K562 (cell line): ENCODE measurements at regions not wholly inside any gene's neighbourhood (a gene's known extent, or its start where the extent isn't known, plus 50 kb on each side); places are given as distances from the start of the nearest gene placed in this dataset.

ENCODE experiments used
- ATAC-seq: fragments of 200-7000 bp; cut with Tn5 transposase; 3 replicates; pipeline ENCODE4 v1.9.1; 2020; ENCODE audit warnings: moderate library complexity
- BruUV-seq: library from RNA; stranded (reverse); fragments of 400-500 nt; replicated peaks from 2 replicates; lab custom pipeline; 2021; lab: Mats Ljungman, UMichigan
- CTCF ChIA-PET: fragments of 300-600 bp; formaldehyde crosslinking; extraction: SDS; loops from one replicate; lab custom pipeline; 2021; ENCODE audit warnings: low intra/inter-chr PET ratio; lab: Yijun Ruan, JAX
- POLR2A ChIA-PET: fragments of 300-600, 350-650 bp; sonication (Branson Sonifier 250); formaldehyde crosslinking; extraction: SDS; loops from one replicate; lab custom pipeline; 2021; ENCODE audit warnings: antibody characterized with exemption, inconsistent platforms; lab: Yijun Ruan, JAX
- DNase-seq, 4 experiments: peaks; one replicate each; pipeline versions ENCODE4 v3.0.0 to v3.0.0-alpha.2; 2011 to 2018; ENCODE audit warnings: low spot score in 3 of 4, mixed read lengths in 3 of 4; ENCODE audit errors: extremely low read depth in 1 of 4
- FAIRE-seq: peaks from 2 replicates; lab custom pipeline; 2011; peaks lifted over from hg19 to GRCh38; lab: Jason Lieb, UNC
- H2AFZ ChIP-seq: 2 replicates; pipeline ENCODE4 v1.6.0; 2011; ENCODE audit warnings: low read depth, low read length, control low read depth, inconsistent platforms
- H3K27ac ChIP-seq: fragments of 200-600 bp; 3 replicates; pipeline ENCODE4 v1.8.0; 2011; ENCODE audit warnings: low read depth, mild to moderate bottlenecking, control low read depth, inconsistent platforms, low read length, moderate library complexity, mixed read lengths; ENCODE audit errors: extremely low read depth
- H3K27me3 ChIP-seq, 2 experiments: fragments of 300-600 bp in 1 of 2; 2 replicates in 1 of 2; 3 replicates in 1 of 2; pipeline versions ENCODE4 v1.6.0 to v1.8.0; 2011; ENCODE audit warnings: inconsistent platforms in 2 of 2, low read length in 2 of 2, mild to moderate bottlenecking in 1 of 2, mixed read lengths in 1 of 2, moderate library complexity in 1 of 2; ENCODE audit not compliant: control insufficient read depth in 2 of 2, insufficient read depth in 2 of 2
- H3K36me3 ChIP-seq: fragments of 300-600 bp; 3 replicates; pipeline ENCODE4 v1.8.0; 2011; ENCODE audit warnings: mild to moderate bottlenecking, low read length, inconsistent platforms; ENCODE audit not compliant: control insufficient read depth, insufficient read depth
- H3K4me1 ChIP-seq, 2 experiments: fragments of 200-600 bp in 1 of 2; replicated peaks in 1 of 2; 2 replicates in 1 of 2; 3 replicates in 1 of 2; pipeline versions ENCODE4 v1.5.1 to v1.8.0; 2011; ENCODE audit warnings: inconsistent platforms in 2 of 2, low read length in 2 of 2, mild to moderate bottlenecking in 1 of 2, mixed read lengths in 1 of 2, moderate library complexity in 1 of 2; ENCODE audit not compliant: control insufficient read depth in 2 of 2, insufficient read depth in 2 of 2
- H3K4me2 ChIP-seq: 2 replicates; pipeline ENCODE4 v1.6.1; 2011; ENCODE audit warnings: low read length, control low read depth, inconsistent platforms, mixed read lengths; ENCODE audit not compliant: insufficient read depth
- H3K4me3 ChIP-seq: fragments of 200-600 bp; sonication (generic), shearing (Covaris generic); 2 replicates; pipeline ENCODE4 v1.5.1; 2016; ENCODE audit warnings: control low read depth, inconsistent platforms
- H3K79me2 ChIP-seq: fragments of 200-600 bp; 3 replicates; pipeline ENCODE4 v1.8.0; 2011; ENCODE audit warnings: low read length, inconsistent platforms; ENCODE audit not compliant: control insufficient read depth, insufficient read depth
- H3K9ac ChIP-seq, 2 experiments: 2 replicates each; pipeline versions ENCODE4 v1.6.0 to v1.6.1; 2011; ENCODE audit warnings: low read depth in 2 of 2, low read length in 2 of 2, control low read depth in 1 of 2, inconsistent platforms in 1 of 2, mild to moderate bottlenecking in 1 of 2, mixed read lengths in 1 of 2; ENCODE audit not compliant: insufficient read depth in 1 of 2
- H3K9me1 ChIP-seq: one replicate; pipeline ENCODE4 v1.6.0; 2011; ENCODE audit warnings: inconsistent platforms, mild to moderate bottlenecking, low read length, moderate library complexity; ENCODE audit not compliant: control insufficient read depth, insufficient read depth
- H3K9me3 ChIP-seq: replicated peaks from 2 replicates; pipeline ENCODE4 v1.5.1; 2011; ENCODE audit warnings: low read depth, low read length, inconsistent platforms; ENCODE audit not compliant: control insufficient read depth, insufficient read depth
- H4K20me1 ChIP-seq: replicated peaks from 2 replicates; pipeline ENCODE4 v1.6.1; 2011; ENCODE audit warnings: low read length, inconsistent platforms, mixed read lengths; ENCODE audit not compliant: control insufficient read depth, insufficient read depth
- BRD9 ChIP-seq: fragments of 450-650 bp; IDR thresholded peaks from 2 replicates; pipeline ENCODE4 v1.6.1; 2018; ENCODE audit warnings: low read depth; ENCODE audit not compliant: partially characterized antibody
- E2F5 ChIP-seq: sonication (generic); formaldehyde crosslinking; IDR thresholded peaks from 2 replicates; pipeline ENCODE4 v1.8.0; 2022; ENCODE audit warnings: mild to moderate bottlenecking, missing genetic modification reagents
- HDAC6 ChIP-seq: IDR thresholded peaks from 2 replicates; pipeline ENCODE4 v1.6.1; 2012; ENCODE audit warnings: low read depth, mild to moderate bottlenecking, control low read depth, inconsistent platforms, low read length, moderate library complexity
- JUN ChIP-seq, 2 experiments: sonication (generic) in 1 of 2; formaldehyde crosslinking in 1 of 2; IDR thresholded peaks; 2 replicates each; pipeline versions ENCODE4 v1.6.1 to v1.8.0; 2012 to 2022; ENCODE audit warnings: borderline replicate concordance in 2 of 2, mild to moderate bottlenecking in 2 of 2, improper control_type of control experiment in 1 of 2, low read depth in 1 of 2, low read length in 1 of 2, missing genetic modification reagents in 1 of 2
- NR2F6 ChIP-seq: fragments of 450-650 bp; formaldehyde crosslinking; IDR thresholded peaks from 2 replicates; pipeline ENCODE4 v1.4.0; 2020; ENCODE audit warnings: mild to moderate bottlenecking
- OTX1 ChIP-seq: fragments of 450-650 bp; formaldehyde crosslinking; IDR thresholded peaks from 2 replicates; pipeline ENCODE4 v1.4.0; 2022; ENCODE audit warnings: mild to moderate bottlenecking
- PHB ChIP-seq: fragments of 250-450 bp; sonication (Bioruptor Pico); IDR thresholded peaks from 2 replicates; pipeline ENCODE4 v1.5.0; 2021
- PTRF ChIP-seq: fragments of 450-650 bp; IDR thresholded peaks from 2 replicates; pipeline ENCODE4 v1.6.1; 2016; ENCODE audit warnings: mild to moderate bottlenecking, missing genetic modification characterization, missing compliant biosample characterization
- SAFB ChIP-seq: fragments of 200-400 bp; formaldehyde crosslinking; IDR thresholded peaks from 2 replicates; pipeline ENCODE4 v1.6.1; 2017; ENCODE audit warnings: low read depth, low read length, borderline replicate concordance
- SMAD4 ChIP-seq: fragments of 250-450 bp; sonication (Bioruptor Pico); conservative IDR thresholded peaks from 2 replicates; pipeline ENCODE4 v1.8.0; 2021; ENCODE audit warnings: inconsistent platforms, mild to moderate bottlenecking, moderate library complexity
- SP1 ChIP-seq: sonication (generic); formaldehyde crosslinking; IDR thresholded peaks from 2 replicates; pipeline ENCODE4 v1.8.1; 2022; ENCODE audit warnings: mild to moderate bottlenecking, missing genetic modification reagents
- SRSF3 ChIP-seq: fragments of 200-400 bp; formaldehyde crosslinking; IDR thresholded peaks from 2 replicates; pipeline ENCODE4 v1.6.1; 2016; ENCODE audit warnings: mild to moderate bottlenecking, low read length, moderate library complexity; ENCODE audit not compliant: insufficient read depth
- TRIM24 ChIP-seq, 2 experiments: fragments of 450-650 bp; IDR thresholded peaks; 2 replicates each; pipeline ENCODE4 v1.6.1; 2016
- TRIM25 ChIP-seq: fragments of 450-650 bp; IDR thresholded peaks from 2 replicates; pipeline ENCODE4 v1.7.0; 2016; ENCODE audit warnings: borderline replicate concordance
- TRIM28 ChIP-seq: fragments of 450-650 bp; IDR thresholded peaks from 2 replicates; pipeline ENCODE4 v1.6.1; 2017
- ZNF316 ChIP-seq: fragments of 450-650 bp; IDR thresholded peaks from 2 replicates; pipeline ENCODE4 v1.6.1; 2016
- ZNF668 ChIP-seq: fragments of 250-450 bp; sonication (Bioruptor Pico); IDR thresholded peaks from 2 replicates; pipeline ENCODE4 v1.8.0; 2022; ENCODE audit warnings: mild to moderate bottlenecking, inconsistent platforms
- WGBS: fragments of 100-300 bp; shearing (Covaris generic); methylation state at CpG from one replicate; pipeline ENCODE4 v1.1.6; 2016; ENCODE audit warnings: low coverage, mixed read lengths; ENCODE audit not compliant: insufficient coverage; ENCODE audit errors: missing lambda C conversion rate; 5-methylcytosine and 5-hydroxymethylcytosine counted together
- in situ Hi-C: fragments of 300-500 bp; cut with MboI; formaldehyde crosslinking; loops from 4 replicates; pipeline ENCODE4 v1.15.0; 2018; ENCODE audit warnings: inconsistent platforms, mixed read lengths
- intact Hi-C: fragments of 100-400 bp; cut with micrococcal nuclease; formaldehyde crosslinking; loops from 2 replicates; pipeline ENCODE4 v1.14.2; 2022

GRCh38 chr9:79302569-79302968 lies 269.2 kb upstream of the TLE4 start:
- Histone ChIP-seq H3K4me2 (no peak overlapping the region), H2AFZ (no peak overlapping the region), H3K4me3 (no peak overlapping the region), H3K9me3 (no peaks in the 10 kb centered on the region), H3K4me1 (no peaks in the 10 kb centered on the region), H4K20me1 (no peaks in the 10 kb centered on the region), H3K9me1 (no peaks in the 10 kb centered on the region), H3K27ac (no peak overlapping the region), H3K36me3 (no peaks in the 10 kb centered on the region), H3K27me3 (no peaks in the 10 kb centered on the region), H3K9ac (no peak overlapping the region), H3K79me2 (no peaks in the 10 kb centered on the region)
- intact Hi-C loops = no loop called here
- ChIA-PET POLR2A (no interaction called here), CTCF (no interaction called here)
- ATAC-seq = no peak
- no TSS peak for BruUV-seq
- FAIRE-seq = no peak
- TF ChIP-seq ZNF668 (CRISPR knock-in tag) (no peak), PTRF (tag) (no peak), SRSF3 (no peak), TRIM28 (no peak), SAFB (no peak)
- in situ Hi-C loops = no loop called here
- DNase-seq = no peak
- WGBS = 0% methylated on average over 4 of the region's 4 CpGs

GRCh38 chr9:79308012-79308411 lies 263.8 kb upstream of the TLE4 start:
- H3K27ac ChIP-seq = no peak overlapping the region
- no TSS peak for BruUV-seq
- POLR2A ChIA-PET = no interaction called here
- no peaks in the 10 kb centered on the region for H3K27me3 ChIP-seq
- H4K20me1 ChIP-seq = no peaks in the 10 kb centered on the region
- no peak for FAIRE-seq
- no peaks in the 10 kb centered on the region for H3K9me1 ChIP-seq
- H3K9ac ChIP-seq = no peak overlapping the region
- H3K9me3 ChIP-seq = no peaks in the 10 kb centered on the region
- H3K4me3 ChIP-seq = no peak overlapping the region
- WGBS = 4% methylated on average over 4 of the region's 6 CpGs
- intact Hi-C loops = no loop called here
- DNase-seq = no peak
- H3K4me2 ChIP-seq = no peak overlapping the region
- H2AFZ ChIP-seq = no peak overlapping the region
- no peaks in the 10 kb centered on the region for H3K36me3 ChIP-seq
- in situ Hi-C loops = no loop called here
- CTCF ChIA-PET = no interaction called here
- no peak for ATAC-seq
- H3K79me2 ChIP-seq = no peaks in the 10 kb centered on the region
- no peaks in the 10 kb centered on the region for H3K4me1 ChIP-seq
- TF ChIP-seq TRIM24 (IDR thresholded peaks at IDR 0.05) (no peak), HDAC6 (no peak), JUN (IDR thresholded peaks at IDR 0.05; ENCODE audit: borderline replicate concordance, low read depth, low read length) (no peak), JUN (CRISPR knock-in tag; IDR thresholded peaks at IDR 0.05; ENCODE audit: borderline replicate concordance) (no peak), BRD9 (no peak), OTX1 (no peak), SMAD4 (CRISPR knock-in tag) (no peak), NR2F6 (CRISPR knock-in tag) (no peak), PHB (no peak), SP1 (CRISPR knock-in tag) (no peak), TRIM25 (no peak), ZNF316 (no peak), E2F5 (no peak)
